ENCODE measurements at regions not wholly inside any gene's neighbourhood (a gene's known extent, or its start where the extent isn't known, plus 50 kb on each side); places are given as distances from the start of the nearest gene placed in this dataset.

DNA sequence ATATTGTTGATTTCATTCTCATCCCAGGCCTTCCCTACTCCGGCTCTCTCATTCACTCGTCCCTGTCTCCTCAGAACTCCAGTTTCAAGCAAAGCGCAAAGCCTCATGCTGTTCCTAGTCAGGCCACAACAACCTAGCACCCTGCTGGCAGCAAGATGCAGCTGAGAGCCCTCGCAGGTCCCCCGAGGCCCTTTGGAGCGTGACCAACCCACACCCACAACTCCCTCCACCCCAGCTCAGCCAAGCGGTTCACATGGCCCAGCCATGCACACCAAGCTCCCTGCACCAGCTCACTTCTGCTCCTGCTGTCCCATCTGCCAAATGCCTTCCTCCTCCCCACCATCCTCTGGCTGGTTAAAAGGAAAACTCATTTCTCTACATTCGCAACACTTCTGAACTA, 195.8 kb downstream of the IRX5 start:
- DNase-seq (ENCODE audit: extremely low spot score in 2 of 2), result no peak
- intact Hi-C loops (cut with DNase I), result no loop called here
- Histone ChIP-seq H3K4me3 (no peak overlapping the region), H3K27ac (no peak overlapping the region), H3K9me3 (no peaks in the 10 kb centered on the region), H3K36me3 (no peaks in the 10 kb centered on the region), H3K27me3 (no peaks in the 10 kb centered on the region), H3K4me1 (no peaks in the 10 kb centered on the region)
- no peak for TF ChIP-seq POLR2AphosphoS5 (IDR thresholded peaks at IDR 0.05; ENCODE audit: insufficient read depth in 1 of 2, low read depth in 1 of 2)
- TF ChIP-seq, protein P1, sequence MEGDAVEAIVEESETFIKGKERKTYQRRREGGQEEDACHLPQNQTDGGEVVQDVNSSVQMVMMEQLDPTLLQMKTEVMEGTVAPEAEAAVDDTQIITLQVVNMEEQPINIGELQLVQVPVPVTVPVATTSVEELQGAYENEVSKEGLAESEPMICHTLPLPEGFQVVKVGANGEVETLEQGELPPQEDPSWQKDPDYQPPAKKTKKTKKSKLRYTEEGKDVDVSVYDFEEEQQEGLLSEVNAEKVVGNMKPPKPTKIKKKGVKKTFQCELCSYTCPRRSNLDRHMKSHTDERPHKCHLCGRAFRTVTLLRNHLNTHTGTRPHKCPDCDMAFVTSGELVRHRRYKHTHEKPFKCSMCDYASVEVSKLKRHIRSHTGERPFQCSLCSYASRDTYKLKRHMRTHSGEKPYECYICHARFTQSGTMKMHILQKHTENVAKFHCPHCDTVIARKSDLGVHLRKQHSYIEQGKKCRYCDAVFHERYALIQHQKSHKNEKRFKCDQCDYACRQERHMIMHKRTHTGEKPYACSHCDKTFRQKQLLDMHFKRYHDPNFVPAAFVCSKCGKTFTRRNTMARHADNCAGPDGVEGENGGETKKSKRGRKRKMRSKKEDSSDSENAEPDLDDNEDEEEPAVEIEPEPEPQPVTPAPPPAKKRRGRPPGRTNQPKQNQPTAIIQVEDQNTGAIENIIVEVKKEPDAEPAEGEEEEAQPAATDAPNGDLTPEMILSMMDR (IDR thresholded peaks at IDR 0.05), result no peak
- TF ChIP-seq POLR2A (IDR thresholded peaks at IDR 0.05), result no peak

- TF ChIP-seq POLR2AphosphoS5 (IDR thresholded peaks at IDR 0.05; ENCODE audit: insufficient read depth in 1 of 2, low read depth in 1 of 2) (no peak), POLR2A (IDR thresholded peaks at IDR 0.05) (no peak)
- TF ChIP-seq, protein P1 (IDR thresholded peaks at IDR 0.05), result no peak
- Histone ChIP-seq H3K27me3 (no peaks in the 10 kb centered on the region), H3K9me3 (no peaks in the 10 kb centered on the region), H3K4me3 (no peak overlapping the region), H3K4me1 (no peaks in the 10 kb centered on the region), H3K36me3 (no peaks in the 10 kb centered on the region), H3K27ac (no peak overlapping the region)
- intact Hi-C loops (cut with DNase I), result no loop called here
- no peak for DNase-seq (ENCODE audit: extremely low spot score in 2 of 2)
Observed at GRCh38 chr16:55130456-55130855, 193.5 kb upstream of the IRX6 start.

- H3K4me1 ChIP-seq, result no peaks in the 10 kb centered on the region
- TF ChIP-seq POLR2A (IDR thresholded peaks at IDR 0.05), result no peak
- TF ChIP-seq POLR2AphosphoS5 (IDR thresholded peaks at IDR 0.05; ENCODE audit: insufficient read depth in 1 of 2, low read depth in 1 of 2), result no peak
- TF ChIP-seq, protein P1 (IDR thresholded peaks at IDR 0.05), result no peak
Observed at GRCh38 chr16:55130911-55131310, 193.1 kb upstream of the IRX6 start.

GRCh38 chr16:55133654-55134053, 190.3 kb upstream of the IRX6 start:
- Histone ChIP-seq H3K27me3 (no peaks in the 10 kb centered on the region), H3K4me3 (no peak overlapping the region), H3K27ac (no peak overlapping the region), H3K4me1 (no peaks in the 10 kb centered on the region), H3K36me3 (no peaks in the 10 kb centered on the region), H3K9me3 (no peaks in the 10 kb centered on the region)
- TF ChIP-seq POLR2A (IDR thresholded peaks at IDR 0.05), result no peak
- TF ChIP-seq, protein P1 (IDR thresholded peaks at IDR 0.05), result no peak
- TF ChIP-seq POLR2AphosphoS5 (IDR thresholded peaks at IDR 0.05; ENCODE audit: insufficient read depth in 1 of 2, low read depth in 1 of 2), result no peak
- no peak for DNase-seq (ENCODE audit: extremely low spot score in 2 of 2)
- intact Hi-C loops (cut with DNase I), result no loop called here

More at GRCh38 chr16:55130911-55131310, 193.1 kb upstream of the IRX6 start:
- DNase-seq (ENCODE audit: extremely low spot score in 2 of 2), result no peak
- Histone ChIP-seq H3K27me3 (no peaks in the 10 kb centered on the region), H3K36me3 (no peaks in the 10 kb centered on the region), H3K4me3 (no peak overlapping the region), H3K9me3 (no peaks in the 10 kb centered on the region), H3K27ac (no peak overlapping the region)
- intact Hi-C loops (cut with DNase I), result no loop called here

- intact Hi-C loops (cut with DNase I), result no loop called here
- no peaks in the 10 kb centered on the region for H3K9me3 ChIP-seq
- no peak overlapping the region for H3K27ac ChIP-seq
- no peaks in the 10 kb centered on the region for H3K4me1 ChIP-seq
- no peak for DNase-seq (ENCODE audit: extremely low spot score in 2 of 2)
- H3K27me3 ChIP-seq, result no peaks in the 10 kb centered on the region
- TF ChIP-seq, protein P1 (IDR thresholded peaks at IDR 0.05), result no peak
- TF ChIP-seq POLR2A (IDR thresholded peaks at IDR 0.05), result no peak
- TF ChIP-seq POLR2AphosphoS5 (IDR thresholded peaks at IDR 0.05; ENCODE audit: insufficient read depth in 1 of 2, low read depth in 1 of 2), result no peak
- H3K36me3 ChIP-seq, result no peaks in the 10 kb centered on the region
- no peak overlapping the region for H3K4me3 ChIP-seq
Observed at GRCh38 chr16:55136356-55137150, 187.4 kb upstream of the IRX6 start.

All from vagina (tissue), 2 donors.